Putamen (tissue), 1 donor: ENCODE measurements at regions not wholly inside any gene's neighbourhood (a gene's known extent, or its start where the extent isn't known, plus 50 kb on each side); places are given as distances from the start of the nearest gene placed in this dataset.

ENCODE experiments used
- DNase-seq: peaks from one replicate; pipeline ENCODE4 v3.0.0-alpha.2; 2016; ENCODE audit warnings: low spot score

GRCh38 chr20:24106150-24106800 is 117.7 kb upstream of the GGTLC1 start:
- no peak for DNase-seq

- DNase-seq: no peak
Observed at GRCh38 chr20:24102749-24103333, 114.3 kb upstream of the GGTLC1 start.

DNA sequence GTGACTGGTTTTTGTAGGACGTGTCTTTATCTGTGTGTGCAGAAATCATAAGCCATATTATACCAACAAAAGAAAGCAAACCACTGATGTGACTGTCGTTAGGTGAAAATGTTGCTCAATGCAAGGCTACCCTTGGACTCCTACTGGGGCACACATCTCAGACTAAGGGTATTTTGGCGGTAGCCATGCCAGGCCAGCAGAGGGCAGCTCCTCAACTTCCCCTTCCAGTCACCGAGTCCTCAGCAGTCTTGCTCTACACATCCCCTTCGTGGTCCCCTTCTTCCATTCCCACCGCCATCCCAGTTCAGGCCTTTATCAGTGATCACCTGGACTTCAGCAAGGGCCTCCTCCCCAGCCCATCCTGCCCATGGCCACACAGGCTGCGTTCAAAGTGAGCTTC is 113.7 kb upstream of the GGTLC1 start:
- DNase-seq: no peak

DNA sequence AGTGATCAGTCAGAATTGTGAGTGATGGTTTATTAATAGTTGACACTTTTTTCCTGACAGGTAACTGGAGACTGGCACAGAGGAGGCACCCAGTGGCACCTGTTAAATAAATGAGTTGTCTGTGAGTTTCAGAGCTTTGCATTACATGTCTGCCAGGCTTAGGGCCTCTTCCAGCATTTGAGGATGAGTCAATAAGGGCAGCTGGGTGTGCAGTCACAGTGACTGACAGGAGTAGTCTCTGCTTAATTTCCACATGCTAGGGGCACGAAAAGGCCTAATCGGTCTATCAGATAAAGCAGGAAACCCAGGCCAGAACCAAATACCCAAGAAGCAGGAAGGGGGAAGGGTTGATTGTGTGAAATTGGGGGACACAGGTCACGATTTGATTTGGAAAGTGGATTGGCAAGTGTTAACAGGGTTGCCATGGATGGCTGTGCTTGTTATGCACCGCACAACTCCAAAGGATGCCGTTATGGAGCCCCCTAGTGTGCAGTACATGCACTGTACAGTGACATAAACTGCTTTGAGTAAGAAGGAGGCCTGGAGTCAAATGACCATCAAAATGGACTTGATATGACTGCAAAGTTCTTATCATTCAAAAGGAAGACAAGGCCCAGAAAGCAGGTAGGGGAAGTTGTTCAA is 111.9 kb upstream of the GGTLC1 start:
- peak; percentile 14 for DNase-seq

DNA sequence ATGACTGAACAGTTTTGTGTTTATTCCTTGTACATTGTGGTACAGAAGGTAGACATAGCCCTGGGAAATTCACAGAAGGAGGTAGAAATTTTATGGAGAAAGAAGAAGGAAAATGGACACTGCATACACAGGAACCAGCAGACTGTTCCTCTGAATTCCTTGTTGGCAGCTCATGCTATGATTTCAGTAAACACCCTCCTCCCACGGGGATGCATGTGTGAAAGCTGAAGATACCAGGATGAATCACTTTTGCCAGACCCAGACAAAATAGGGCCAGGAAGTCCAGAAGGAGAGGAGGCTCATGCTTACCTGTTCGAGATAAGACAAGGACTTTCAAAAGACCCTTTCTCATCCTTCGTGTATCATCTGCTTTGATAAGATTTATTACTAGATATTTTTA is 110.3 kb upstream of the GGTLC1 start:
- DNase-seq: no peak

DNA sequence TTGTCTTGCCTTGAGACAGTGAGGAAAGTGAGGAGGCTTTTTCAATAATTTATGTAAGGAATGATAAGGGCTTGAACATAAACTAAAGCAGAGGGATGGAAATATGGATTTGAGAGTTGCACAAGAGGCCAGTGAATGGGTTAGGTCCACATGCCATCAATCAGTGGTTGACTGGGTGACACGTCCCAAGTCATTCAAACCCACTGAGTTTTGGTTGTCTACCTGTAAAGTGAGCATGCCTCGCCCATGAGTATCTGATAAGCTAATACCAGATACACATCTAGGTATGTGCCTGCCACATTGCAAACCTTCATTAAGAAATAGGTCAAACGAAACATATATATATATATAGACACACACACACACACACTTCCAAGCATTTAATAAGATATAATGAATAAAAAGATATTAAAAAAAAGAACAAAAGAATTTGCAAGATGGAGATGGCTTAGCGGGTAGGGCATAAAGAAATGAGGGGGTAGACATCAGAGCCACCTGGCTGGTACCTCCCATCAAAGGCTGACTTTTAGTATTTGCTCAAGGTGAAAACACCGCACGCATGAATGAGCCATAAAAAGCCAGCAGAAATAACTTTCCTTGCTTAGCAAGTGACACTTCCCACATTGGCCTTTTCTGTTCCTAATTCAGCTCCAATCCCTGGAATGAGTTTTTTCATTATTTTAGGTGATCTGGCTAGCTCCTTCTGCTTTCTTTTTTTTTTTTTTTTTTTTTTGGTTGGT is 109.1 kb upstream of the GGTLC1 start:
- no peak for DNase-seq

DNA sequence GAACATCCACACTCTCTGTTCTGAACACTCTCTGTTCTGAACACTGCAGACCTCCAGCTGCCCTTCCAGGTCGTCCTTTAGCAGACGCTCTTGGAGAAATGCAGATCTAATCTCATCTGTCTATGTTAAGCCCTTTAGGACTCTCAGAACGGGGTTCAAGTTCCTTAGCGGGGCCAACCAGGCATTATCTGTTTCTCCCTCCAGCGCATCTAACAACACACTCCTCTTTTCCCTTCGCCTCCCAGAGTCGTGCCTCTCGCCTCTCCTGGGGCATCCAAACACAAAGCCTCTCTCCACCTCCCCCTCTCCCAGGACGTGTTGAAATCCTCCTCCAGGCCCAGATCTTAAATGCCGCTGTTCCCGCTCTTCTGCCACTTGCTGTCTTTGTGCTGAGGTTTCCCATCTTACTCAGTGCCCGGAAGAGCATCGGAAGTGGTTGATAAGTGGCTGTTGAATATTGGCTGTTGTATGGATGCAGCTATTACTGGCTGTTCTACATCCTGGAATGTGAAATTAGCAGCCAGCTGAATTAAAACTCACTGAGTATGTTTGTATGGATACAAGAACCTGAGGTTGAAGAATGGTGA is 108.4 kb upstream of the GGTLC1 start:
- DNase-seq: no peak

- no peak for DNase-seq
Observed at GRCh38 chr20:24096264-24096663, 107.7 kb upstream of the GGTLC1 start.

DNA sequence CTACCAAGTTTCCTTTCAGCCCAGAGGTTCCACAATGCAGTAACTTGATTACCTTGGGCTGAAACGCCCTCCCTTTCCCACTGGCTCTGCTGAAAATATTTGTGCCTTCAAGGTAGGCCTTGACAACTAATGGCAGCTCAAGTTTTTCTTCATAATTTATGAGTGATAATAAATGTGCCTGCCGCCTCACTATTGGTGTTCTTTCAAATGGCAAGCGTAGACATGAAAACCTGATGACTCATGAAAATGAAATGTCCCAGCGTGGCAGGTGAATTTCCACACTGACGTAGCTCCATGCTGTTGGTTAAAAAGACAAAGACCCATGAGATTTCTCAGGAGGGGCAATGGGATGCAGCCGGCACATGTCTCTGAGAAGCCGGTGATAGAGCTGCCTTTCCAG is 107.2 kb upstream of the GGTLC1 start:
- DNase-seq: no peak

DNA sequence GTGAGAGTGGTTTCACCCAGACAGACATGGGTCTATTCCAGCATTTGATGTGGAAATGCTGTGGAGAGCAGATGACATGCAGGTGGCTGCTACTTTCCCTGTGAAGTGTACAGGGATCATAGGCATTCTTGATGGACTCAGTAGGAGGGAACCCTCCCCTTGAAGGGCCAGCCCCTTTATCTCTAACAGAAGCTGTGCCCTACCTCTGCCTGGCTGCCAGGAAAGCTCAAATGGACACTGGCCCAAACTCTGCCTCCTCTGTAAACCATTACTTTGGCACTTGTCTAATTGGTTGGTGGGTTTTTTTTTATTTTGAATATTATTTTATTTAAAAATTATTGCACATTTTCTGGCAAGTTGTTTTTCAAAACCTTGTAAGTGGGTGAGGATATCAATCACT is 106.7 kb upstream of the GGTLC1 start:
- no peak for DNase-seq

GRCh38 chr20:24089576-24089975 is 101.0 kb upstream of the GGTLC1 start:
- DNase-seq: no peak

GRCh38 chr20:24086121-24086520 is 97.5 kb upstream of the GGTLC1 start:
- DNase-seq: no peak

DNA sequence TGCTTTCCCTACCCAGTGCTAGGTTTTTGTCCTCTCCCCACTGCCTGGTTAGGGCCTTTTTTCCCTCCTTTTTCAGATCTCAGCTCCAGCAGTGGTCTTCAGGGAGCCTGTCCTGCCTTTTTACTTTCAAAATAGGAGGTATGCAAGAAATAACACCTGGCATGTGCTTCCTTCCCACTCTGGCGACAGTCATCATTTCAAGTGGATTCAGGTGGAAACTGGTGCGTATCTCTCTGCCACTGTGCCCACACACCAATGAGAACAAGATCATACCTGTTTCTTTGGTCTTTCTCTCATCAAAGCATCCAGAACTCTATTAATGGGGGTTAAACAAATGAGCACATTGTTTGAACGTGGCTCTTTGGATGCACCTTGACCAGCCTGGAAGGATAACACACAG is 95.7 kb upstream of the GGTLC1 start:
- no peak for DNase-seq

GRCh38 chr20:24081077-24081476 is 92.5 kb upstream of the GGTLC1 start:
- DNase-seq: no peak

- DNase-seq: no peak
Observed at GRCh38 chr20:24079661-24080412, 91.3 kb upstream of the GGTLC1 start.

- DNase-seq: no peak
Observed at GRCh38 chr20:24077145-24077544, 88.6 kb upstream of the GGTLC1 start.

- no peak for DNase-seq
Observed at GRCh38 chr20:24070679-24071078, 82.1 kb upstream of the GGTLC1 start.

DNA sequence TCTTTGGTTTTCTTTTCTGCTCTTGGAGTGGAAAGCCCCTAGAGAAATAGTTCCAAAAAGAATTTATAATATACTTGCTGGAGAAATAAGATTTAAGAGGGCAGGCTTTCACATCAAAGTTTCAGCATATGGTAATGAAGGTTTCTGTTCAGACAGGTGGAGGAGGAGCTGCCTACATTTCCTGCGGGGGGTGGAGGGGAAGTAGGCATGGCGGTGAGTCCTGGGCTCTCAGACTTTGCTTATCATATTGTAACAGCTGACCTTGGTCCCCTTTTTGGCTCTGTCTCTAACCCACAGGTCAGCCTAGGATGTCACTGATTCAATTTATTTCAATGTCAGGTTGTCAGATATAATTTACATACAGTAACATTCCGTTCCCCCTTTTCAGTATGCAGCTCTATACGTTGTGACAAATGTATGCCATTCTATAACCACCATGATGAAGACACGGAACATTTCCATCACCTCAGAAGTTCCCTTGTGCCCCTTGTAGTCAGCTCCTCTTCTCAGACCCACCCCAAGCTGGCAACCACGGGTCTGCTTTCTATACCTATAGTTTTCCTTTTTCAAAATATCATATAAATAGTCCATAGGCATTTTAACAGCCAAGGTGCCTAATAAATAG is 77.6 kb upstream of the GGTLC1 start:
- DNase-seq: no peak

- DNase-seq: no peak
Observed at GRCh38 chr20:24064915-24065314, 76.3 kb upstream of the GGTLC1 start.

GRCh38 chr20:24064092-24064491 is 75.5 kb upstream of the GGTLC1 start:
- DNase-seq: no peak

- DNase-seq: no peak
Observed at GRCh38 chr20:24063100-24063499, 74.5 kb upstream of the GGTLC1 start.
